GM13976 (cell line): ENCODE measurements at regions not wholly inside any gene's neighbourhood (a gene's known extent, or its start where the extent isn't known, plus 50 kb on each side); places are given as distances from the start of the nearest gene placed in this dataset.
"Not testable (repeated sequence)": the region's sequence is repeated elsewhere in the genome, so short reads cannot be mapped to it uniquely, and the experiment has no call there.

Experiments
- DNase-seq: peaks from one replicate; pipeline ENCODE4 v3.0.0; 2012; ENCODE audit warnings: low spot score
- in situ Hi-C: fragments of 300-500 bp; cut with MboI; formaldehyde crosslinking; loops from one replicate; pipeline ENCODE4 v1.12.0; 2022; ENCODE audit warnings: low sequenced_read_pairs, mixed read lengths, inconsistent platforms; ENCODE audit not compliant: unreplicated experiment
- TF ChIP-seq, protein P1 (sequence below): IDR thresholded peaks from 2 replicates; pipeline ENCODE4 v1.5.1; 2012; ENCODE audit warnings: borderline replicate concordance, mild to moderate bottlenecking; ENCODE audit not compliant: insufficient read depth; ENCODE audit errors: extremely low read depth, missing control alignments, control extremely low read depth

DNA sequence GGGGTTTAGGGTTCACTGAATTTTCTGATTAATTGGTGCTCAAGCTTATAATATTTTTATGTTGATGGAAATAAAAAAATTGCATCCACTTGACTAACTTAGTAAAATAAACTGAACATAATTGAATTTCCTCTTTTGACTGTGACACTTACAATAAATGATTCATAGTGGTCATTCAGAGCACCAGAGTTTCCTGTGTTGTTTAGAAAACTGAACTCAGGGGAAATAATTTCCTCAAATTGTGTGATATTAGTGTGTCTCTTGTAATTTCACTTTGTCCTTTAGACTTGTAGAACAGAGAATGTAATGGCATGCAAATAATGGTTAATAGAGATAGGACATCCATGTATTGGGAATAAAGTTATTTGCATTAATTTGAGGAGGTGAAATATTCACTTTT, 319.7 kb upstream of the MAN1A1 start:
- in situ Hi-C loops, result no loop called here
- DNase-seq, result no peak
- TF ChIP-seq, protein P1, sequence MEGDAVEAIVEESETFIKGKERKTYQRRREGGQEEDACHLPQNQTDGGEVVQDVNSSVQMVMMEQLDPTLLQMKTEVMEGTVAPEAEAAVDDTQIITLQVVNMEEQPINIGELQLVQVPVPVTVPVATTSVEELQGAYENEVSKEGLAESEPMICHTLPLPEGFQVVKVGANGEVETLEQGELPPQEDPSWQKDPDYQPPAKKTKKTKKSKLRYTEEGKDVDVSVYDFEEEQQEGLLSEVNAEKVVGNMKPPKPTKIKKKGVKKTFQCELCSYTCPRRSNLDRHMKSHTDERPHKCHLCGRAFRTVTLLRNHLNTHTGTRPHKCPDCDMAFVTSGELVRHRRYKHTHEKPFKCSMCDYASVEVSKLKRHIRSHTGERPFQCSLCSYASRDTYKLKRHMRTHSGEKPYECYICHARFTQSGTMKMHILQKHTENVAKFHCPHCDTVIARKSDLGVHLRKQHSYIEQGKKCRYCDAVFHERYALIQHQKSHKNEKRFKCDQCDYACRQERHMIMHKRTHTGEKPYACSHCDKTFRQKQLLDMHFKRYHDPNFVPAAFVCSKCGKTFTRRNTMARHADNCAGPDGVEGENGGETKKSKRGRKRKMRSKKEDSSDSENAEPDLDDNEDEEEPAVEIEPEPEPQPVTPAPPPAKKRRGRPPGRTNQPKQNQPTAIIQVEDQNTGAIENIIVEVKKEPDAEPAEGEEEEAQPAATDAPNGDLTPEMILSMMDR, result no peak

DNA sequence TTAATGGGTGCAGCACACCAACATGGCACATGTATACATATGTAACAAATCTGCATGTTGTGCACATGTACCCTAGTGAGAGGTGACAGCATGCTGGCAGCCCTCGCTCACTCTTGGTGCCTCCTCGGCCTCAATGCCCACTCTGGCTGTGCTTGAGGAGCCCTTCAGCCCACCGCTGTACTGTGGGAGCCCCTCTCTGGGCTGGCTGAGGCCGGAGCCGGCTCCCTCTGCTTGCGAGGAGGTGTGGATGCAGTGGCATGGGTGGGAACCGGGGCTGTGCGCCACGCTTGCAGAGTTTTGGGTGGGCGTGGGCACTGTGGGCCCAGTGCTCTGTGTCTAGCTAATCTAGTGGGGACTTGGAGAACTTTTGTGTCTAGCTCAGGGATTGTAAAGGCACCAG, 315.9 kb upstream of the MAN1A1 start:
- in situ Hi-C loops, DNase-seq: not testable (repeated sequence)

DNA sequence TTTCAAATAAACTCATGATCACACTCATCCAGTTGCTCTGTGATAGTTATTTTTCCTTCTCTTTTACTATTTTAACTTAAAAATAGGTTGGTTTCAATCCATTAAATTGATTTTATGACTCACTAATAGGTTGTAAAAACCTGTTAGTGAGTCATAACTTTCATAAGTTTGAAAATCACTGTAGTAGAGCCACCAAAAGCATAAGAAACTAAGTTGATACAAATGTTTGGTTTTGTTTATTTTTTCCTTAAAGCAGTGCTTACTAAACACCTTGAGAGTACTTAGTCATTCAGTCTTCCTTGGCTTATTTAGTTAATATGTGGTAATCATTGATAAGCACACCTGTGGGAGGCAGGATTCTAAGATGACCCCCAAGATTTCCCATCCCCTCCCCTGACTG, 312.1 kb upstream of the MAN1A1 start:
- no peak for DNase-seq
- TF ChIP-seq, protein P1, result no peak
- in situ Hi-C loops, result no loop called here

DNA sequence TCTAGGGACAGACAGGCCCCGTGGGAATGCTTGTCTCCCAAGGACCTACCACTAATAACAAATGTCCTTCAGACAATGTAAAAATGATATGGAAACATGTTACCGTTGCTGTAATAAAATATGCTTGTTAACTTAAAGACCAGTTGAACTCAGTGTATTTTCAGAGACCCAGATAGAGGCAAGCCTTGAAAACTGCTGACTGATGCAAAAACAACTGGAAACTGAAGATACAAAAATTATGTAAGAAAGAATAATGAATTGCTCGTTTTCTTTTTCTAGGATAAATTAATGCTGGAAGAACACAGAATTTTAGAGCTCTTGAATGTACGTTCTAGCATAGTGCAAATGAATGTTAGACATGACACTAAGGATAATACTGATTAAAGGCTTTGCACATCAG, 311.5 kb upstream of the MAN1A1 start:
- in situ Hi-C loops, result no loop called here
- no peak for DNase-seq
- TF ChIP-seq, protein P1, result no peak

DNA sequence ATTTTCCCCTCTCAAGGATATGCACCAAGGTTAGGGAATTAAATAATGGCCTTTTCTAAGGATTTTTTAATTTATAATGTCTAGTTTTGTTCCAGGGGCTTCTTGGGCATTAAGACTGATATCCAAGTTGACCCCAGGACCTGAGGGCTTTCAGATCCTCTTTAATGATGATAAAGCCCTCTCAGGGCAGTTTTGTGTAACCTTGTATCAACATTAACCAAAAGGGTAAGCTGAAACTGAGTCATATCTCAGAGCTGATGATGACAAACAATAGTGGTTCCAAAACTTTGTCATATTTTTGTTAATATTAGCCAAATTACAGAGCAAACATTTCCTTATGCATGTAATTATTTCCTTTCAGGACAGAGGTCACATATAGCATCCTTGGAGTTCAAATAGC, 309.4 kb upstream of the MAN1A1 start:
- TF ChIP-seq, protein P1, result no peak
- in situ Hi-C loops, result no loop called here
- no peak for DNase-seq

DNA sequence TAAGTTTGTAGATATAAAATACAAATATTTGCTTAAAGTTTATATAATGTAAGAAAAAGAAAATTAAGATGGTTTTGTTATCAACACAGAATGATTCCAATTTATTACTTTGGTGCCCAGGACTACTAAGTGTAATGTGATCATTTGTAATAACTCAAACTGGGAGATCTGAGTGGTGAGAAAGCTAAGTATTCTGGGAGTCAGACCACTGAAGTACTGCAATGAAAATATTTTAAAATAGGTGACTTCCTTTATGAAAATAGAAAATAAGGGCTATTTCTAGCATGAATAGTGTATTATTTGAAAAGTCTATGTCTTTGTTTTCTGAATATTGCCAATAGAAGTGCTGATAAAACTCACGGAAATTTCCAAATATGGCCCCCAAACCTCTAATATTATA, 305.6 kb upstream of the MAN1A1 start:
- DNase-seq, result no peak
- TF ChIP-seq, protein P1, result no peak
- in situ Hi-C loops, result no loop called here

DNA sequence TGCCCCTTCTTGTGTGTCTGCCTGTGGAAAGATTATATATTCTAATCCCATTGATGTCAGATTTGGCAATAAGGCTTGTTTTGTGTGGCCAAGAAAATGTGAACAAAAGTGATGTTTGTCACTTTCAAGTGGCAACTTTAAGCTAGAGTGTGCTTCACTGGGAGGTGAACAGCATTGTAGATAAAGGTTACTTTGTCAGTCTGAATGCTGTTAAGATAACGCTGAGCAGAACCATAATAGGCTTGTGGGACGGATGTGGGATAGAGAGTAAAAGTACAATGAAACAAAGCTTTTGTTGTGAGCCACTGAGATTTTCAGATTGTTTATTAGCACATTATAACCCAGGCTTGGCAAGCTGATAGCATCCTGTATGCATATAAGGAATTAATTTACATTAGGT, 303.8 kb upstream of the MAN1A1 start:
- TF ChIP-seq, protein P1, result no peak
- DNase-seq, result no peak

More for the DNA sequence above, 303.8 kb upstream of the MAN1A1 start:
- in situ Hi-C loops, result no loop called here
